Ecto neural progenitor cell (in vitro differentiated cells): ENCODE measurements at regions not wholly inside any gene's neighbourhood (a gene's known extent, or its start where the extent isn't known, plus 50 kb on each side); places are given as distances from the start of the nearest gene placed in this dataset.

Source experiments
- DNase-seq: peaks from one replicate; pipeline ENCODE4 v3.0.0-alpha.2; 2018; ENCODE audit warnings: low spot score

DNA sequence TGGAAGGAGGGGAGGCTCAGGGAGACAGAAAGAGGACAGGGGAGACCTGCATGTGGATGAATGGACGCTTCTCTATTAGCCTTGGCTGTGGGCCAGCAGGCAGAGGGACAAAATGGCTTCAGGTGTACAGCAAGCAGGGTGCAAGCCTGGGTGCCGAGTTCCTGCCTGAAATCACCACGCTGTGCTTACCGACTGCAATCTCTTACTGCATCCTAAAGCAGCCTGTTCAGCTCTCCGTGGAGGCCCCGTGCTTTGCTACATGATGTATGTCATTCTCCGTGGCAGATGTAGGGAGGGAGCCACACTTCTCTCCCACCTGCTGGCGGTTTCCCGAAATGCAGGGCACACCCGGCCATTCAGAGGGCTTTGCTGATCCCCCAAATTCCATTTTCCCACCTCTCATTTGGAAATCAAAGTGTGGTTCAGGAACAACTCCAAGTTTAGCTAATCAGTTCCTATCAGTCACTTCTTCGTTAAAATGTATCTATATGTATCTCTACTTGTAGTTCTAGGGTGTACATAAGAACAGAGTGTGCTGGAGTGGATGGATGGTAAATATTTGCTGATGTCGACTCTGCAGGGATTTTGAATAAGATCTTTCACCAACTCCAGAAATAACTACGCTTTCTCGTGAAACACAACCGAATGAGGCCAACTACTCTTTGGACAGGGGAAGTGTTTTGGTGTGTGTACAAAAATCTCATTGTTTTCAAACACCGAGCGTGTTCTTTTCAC is 122.3 kb upstream of the BACE2 start:
- DNase-seq = peak; percentile 60

DNA sequence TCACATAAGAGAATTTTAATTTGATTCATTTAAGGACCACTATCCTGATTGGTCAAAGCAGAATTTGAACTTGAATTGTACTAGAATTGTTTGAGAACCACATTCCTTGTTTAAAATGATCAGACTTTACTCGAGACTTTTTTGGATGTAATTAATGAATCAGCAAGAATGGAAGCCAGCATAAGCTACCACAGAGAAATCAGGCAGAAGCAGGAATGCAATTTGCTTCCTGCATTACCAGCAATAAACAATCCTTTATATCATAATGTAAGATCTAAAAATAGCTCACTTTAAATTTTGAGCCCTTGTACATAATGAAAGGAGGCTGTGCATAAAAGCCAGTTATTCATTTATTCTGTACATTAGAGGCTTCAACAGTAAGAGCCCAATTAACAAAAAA is 119.8 kb upstream of the BACE2 start:
- DNase-seq = no peak

DNA sequence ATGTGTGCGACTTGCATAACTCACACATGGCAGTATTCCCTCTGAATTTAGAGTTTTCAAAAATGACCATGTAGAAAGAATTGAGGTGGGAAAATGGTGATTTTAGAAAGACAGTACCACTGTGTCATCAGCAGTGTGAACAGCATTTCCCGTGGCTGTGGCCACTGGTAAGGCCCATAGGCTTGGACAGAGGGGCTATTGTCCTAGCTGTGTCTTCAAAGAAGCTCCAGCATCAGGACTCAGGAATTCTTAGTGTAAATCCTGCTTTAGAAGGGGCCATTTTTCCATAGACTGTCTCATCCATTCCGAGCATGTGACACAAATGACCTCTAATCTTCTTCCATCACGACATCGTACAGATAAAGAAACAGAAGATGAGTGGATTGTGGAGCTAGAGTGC is 119.3 kb upstream of the BACE2 start:
- DNase-seq = no peak

DNA sequence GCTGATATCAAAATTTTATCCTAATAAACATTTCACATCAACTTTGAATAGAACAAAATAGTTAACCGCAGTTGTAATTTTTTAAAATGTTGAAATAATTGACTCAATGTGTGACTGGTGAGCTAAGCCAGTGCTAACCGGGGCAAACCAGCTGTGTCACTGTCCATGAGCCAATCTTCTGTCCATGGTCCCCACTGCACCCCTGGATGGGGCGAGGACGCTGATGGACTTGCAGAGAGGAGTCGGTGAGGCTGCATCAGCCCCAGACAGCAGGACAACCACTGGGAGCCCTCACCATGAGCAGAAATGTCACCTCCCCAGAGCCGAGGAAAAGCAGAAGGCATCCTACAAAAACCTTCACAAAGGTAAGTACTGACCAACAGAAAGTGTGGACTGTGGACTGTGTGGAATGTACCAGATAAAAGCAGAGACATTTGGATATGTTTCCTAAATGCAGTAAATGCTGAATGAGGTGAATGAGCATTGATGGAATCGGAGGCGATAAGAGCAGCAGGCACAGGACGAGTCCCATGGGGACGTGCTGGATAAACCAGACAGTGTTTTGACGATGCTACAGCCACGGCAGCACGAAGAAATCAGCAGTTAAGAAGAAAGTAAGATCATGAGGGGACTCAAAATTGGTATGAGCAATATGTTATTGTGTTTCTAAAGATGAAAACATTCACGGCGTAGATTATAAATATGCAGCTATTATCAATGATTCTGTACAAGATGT is 115.0 kb upstream of the BACE2 start:
- DNase-seq = no peak

DNA sequence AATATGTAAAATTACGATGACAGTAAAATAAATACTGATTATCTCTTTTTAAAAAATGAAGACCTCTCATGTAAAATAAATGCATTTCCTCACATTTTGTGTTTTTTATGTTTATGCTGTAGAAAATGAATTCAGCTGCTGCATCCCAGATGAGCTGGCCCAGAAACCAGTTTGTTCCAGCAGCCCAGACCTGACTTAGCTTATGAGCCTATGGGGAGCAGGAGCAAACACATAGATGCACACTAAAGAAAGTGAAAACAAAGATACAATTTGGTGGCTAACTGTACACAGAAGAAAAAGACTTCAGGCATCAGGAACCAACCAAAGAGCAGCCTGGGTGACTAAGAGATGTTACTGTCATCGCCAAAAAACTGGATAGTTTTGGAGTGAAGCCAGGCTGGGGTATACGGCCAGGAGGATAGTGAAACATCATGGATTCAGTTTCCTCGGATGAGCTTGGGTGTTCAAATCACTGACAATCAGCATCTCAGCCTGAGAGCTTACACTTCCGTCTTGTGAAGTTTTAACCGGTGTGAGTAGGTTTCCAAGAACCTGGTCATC is 113.9 kb upstream of the BACE2 start:
- DNase-seq = no peak

DNA sequence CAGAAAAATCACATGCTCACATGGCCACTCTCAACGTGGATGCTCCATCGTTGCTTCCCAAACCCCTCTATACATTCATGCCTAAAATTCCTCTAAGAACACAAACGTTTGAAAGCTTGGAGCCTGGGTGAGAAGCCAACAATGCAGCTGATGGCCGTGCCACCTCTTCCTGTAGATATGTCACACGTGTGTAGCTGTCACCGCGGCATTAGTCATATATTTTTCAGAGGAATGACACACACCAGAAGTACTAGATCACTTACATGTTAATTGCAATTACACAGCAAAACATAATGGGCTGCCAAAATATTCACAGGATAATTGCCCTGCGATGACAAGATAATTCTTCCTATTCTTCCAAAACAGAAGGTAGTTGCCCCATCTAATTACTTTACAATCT is 112.7 kb upstream of the BACE2 start:
- DNase-seq = no peak

DNA sequence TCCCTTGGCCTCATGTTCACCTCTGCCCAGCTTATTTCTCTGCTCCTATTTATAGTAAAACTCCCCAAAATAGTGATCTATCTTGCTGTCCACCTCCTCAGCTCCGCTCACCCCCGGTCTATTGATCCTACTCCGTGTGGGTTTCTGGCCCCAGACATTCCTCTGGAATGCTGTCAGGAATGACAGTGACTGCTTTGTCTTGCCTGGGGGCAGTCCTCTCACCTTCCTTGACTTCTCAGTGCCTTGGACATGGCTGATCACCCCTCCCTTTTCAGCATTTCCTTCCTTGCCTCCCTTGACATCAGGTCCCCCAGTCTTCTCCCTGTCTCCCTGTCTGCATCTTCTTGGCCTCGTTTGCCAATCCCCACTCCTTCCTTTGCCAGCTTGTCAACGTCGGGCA is 108.1 kb upstream of the BACE2 start:
- DNase-seq = no peak

DNA sequence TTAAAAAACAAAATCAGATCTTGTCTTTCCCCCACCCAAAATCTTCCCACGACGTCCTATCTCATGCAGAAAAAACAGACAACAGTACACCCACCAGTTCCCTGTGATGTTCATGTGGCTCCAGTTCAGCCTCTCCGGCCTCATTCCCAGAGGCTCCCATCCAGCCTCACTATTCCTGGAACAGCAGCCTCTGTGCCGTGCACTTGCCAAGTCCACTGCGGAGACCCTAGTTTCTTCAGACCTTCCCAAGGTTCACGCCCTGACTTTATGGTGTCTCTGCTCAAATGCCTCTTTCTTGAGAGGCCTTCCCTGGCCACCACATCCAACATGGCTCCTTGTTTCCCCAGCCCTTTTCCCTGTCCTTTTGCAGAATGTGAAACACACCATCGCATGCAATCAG is 106.3 kb upstream of the BACE2 start:
- no peak for DNase-seq

DNA sequence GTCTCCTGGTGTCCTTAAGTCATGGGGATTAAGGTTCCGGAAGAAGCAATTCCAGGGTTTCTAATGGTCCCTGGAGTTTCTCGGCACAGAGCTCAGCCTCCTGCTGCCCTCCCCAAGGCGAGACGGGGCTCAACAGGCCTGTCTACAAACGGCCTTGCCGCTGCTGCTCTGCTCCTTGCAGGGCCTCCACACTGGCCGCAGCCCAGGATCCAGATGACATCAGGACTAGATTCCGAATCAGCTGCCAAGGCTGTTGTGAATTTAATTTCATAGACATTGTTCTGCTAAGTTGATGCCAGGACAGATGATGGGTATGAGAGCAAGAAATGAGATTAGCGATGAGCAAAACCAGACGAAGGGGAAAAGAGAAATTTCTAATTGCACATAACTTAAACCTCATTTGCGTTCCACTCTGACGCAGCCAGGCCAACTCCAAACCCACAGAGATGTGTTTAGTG is 103.6 kb upstream of the BACE2 start:
- no peak for DNase-seq

DNA sequence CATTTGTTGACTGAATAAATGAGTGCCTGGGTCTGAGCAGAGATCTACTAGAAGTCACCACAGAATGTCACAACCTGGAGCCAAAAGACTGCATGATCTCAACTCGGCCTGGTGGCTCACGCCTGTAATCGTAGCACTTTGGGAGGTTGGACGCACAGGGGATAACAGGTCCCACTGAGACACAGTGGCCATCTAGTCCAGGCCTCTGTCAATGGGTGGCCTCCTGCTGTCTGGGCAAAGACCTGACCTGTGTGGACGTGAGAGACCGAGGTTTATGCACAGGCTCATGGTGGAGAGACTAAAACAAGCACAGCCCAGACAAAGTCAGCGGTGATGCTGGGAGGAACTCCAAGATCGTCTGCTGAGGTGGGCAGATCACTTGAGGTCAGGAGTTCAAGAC is 103.0 kb upstream of the BACE2 start:
- no peak for DNase-seq

DNA sequence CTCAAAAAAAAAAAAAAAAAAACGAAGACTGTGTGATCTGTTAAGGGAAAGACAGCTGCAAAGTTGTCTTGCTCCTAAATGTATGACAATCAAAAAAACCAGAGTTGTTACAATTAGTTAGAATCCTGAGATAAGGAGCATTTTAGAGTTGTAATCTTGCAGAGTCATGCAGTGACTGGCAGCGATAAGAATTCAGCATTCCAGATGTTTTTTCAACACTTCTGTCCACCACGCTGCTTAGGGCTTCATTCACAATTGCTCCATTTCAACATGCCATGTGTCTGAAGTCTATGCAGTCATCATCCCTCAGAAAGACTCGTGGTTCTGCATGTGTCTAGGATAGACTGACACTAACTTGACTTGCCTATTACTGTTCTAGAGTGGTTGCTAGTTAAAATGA is 102.4 kb upstream of the BACE2 start:
- no peak for DNase-seq

DNA sequence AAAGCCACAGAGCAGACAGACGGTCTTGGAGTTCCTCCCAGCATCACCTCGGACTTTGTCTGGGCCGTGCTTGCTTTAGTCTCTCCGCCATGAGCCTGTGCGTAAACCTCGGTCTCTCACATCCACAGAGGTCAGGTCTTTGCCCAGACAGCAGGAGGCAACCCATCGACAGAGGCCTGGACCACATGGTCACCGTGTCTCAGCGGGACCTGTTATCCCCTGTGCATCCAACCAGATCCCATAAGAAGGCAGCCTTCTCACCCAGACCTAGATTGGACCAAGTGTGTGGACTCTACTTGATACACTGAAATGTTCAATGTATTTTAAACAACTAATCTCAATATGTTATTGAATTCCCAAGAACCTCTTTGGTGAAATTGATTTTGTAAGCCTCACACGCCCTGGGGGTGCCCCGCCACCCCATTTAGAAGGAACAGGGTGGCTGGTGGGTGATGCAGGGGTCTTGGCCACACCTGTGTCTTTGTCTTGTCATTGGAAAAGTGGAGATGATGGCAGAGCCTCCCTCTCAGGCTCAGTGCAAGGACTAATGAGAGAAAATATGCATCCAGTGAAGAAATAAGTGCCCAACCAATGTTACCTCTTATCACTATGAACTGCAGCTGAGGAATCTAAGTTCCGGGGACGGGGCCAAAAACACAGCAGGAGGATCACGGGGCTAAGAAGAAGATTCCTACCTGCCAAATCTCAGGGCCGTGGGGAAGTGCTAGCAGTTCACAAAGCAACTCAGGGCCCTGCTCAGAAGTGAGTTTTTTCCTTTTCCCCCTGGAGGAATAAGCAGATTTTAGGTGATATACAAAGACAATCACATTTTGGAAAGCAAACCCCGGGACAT is 101.6 kb upstream of the BACE2 start:
- DNase-seq = no peak

DNA sequence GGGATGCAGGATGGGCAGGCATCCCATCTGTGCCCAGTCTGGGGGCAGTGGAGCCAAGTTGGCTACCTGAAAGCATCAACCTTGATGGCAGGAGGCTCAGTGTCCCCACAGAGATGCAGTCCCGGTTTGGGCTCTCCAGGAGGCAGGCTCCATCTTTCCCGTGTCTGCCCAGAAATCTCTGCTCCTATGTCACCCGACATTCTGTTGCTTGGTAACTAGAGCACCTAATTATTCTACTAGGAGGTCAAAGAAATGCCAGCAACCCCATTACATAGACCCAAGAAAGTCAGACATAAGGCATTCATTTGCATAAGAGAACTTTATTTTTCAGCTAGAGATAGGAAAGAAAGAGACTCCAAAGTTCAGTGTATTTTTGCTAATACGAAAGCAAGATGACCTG is 100.3 kb upstream of the BACE2 start:
- no peak for DNase-seq

DNA sequence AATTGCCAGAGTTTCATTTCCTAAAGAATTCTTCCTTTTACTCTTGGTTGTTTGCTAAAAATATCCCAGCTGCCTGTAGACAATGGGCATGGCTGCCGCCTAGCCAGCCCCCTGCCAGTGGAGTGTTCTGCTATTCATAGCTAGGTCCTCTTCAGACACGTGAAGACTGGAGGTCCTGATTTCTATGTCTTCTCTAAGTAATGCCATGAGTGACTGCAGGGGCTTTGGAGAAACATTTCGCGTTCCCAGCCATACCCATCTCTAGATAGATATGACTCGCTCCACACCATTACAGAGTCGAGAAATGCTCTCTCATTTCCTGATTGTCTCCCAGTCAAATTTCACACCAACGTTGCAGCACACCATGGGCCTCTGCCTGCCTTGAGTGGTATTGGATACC is 99.5 kb upstream of the BACE2 start:
- no peak for DNase-seq

DNA sequence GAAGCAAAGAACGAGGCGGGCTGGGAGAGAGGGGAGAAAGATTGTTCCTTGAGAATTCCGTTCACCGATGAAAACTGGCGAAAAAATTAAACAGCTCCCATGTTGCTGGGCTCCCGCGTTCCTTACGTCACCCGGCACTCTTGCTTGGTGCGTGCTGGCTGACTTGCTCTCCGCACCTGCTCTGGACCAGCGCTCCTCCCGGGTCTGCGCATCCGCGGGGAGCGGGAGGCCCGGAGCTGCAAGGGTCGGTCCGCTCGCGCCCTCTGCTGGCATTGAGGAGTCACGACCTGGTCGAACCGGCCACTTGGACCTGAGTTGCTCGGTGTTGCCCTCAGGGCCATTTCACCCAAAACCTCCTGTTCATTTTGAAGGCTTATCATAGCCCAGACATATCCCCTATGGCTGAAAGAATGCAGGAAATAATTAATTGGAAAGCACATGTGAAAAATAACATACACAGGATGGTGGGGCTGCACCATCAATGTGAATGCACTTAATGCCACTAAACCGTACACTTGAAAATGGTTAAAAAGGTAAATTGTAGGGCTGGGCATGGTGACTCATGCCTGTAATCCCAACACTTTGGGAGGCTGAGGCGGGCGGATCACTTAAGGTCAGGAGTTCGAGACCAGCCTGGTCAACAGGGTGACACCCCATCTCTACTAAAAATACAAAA is 98.9 kb upstream of the BACE2 start:
- peak; percentile 91 for DNase-seq

DNA sequence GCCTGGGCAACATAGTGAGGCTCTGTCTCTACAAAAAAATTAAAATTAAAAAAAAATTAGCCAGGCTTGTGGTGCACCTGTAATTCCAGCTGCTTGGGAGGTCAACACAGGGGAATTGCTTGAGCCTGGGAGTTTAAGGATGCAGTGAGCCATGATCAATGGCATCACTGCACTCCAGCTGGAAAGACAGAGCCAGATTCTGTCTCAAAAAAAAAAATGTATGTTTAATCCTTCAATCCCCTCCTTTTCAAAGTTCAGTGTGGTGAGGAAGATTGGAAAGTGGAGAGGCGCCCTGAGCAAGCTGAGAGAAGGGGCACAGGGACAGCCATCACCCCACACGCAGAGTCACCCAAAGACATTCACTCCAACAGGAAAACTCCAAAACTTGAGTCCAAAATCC is 97.7 kb upstream of the BACE2 start:
- no peak for DNase-seq

DNA sequence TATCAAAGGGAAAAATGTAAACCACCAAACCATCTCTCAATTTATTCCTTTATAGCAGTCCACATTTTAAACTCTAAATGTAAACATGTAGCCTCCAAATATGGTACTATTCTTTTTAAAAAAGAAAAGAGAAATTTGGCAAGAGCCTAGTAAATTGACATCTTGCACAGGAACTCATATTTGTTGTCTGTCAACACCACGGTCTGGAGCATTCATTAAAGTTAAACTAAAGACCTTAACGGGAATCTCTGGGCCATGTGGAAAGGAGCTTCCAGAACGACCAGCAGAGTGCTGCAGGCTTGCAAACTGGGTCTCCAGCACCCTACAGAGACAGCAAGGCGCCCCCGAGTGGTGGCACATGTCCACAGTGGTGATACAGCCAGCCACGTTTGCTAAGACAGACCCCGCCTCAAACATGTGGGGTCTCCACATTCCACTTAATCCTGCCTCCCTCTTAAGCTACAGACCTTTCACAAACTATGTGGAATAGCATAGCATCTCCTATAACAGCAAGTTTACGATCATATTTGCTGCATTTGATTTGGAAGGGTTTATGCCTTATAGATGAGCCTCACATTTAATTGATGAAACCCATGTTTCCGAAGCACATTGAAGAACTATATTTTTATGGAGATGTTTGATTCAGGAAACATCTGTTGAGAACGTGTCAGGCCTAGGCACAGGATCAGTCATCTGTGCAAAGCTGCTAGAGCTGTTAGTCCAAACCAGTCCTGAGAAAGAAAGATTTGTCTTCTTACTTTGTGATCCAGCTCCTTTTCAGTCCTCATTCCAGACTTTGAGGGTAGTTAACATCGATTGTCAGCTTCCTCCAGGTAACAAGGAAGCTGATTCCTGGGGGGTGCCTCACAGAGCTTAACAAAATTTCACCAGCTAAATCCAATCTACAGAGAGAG is 96.4 kb upstream of the BACE2 start:
- peak; percentile 64 for DNase-seq

DNA sequence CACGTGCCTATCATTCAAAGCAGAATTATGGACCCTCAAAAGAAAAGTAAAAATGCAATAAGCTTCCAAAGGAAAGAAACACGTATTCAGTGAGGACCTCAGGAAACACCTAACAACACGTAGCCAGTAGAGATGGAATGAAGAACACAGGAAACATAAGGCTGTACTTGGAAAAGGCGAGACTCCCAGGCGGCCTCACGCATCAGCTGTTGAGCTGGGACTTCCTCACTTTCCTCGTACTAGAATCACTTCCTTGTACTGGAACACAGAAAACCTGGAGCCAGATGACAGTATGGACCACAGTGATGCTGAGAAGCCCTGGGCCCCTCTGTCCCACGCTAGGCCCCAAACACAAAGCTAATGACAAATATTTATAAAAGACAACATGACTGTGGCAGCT is 94.4 kb upstream of the BACE2 start:
- no peak for DNase-seq

DNA sequence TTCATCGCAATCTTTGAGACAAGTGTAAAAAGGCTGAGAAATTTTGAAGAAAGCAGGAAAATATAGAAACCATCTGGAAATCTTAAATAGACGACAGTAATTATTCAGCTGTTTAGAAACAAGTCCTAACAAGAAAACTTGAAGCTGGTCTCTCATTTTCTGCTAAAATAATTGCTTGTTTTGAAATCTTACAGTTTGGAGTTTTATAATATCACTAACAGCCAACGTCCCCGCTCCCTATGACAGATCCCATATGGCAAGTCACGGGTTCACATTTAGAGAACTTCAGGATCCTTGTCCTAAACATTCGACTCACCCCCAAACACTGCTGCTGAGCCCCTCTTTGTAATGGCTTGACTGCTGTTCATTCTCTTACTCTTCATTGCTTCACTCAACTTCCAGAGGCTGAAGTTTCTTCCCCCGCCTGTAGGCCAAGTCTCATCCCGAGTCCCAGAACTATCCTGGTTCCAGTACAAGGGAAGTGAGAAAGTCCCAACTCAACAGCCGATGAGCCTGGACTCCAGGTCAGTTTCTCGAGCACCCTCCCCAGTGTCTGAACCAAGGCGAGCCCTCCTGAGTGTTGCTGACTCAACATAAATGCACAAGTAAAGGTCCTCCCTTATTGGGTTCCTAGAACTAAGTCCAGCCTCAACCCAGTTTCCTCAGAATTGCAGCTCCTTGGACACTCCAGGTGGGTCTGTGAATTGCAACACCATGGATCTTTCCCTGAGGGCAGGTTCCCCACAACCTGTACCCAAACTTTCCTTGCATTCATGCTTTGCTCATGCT is 93.4 kb upstream of the BACE2 start:
- DNase-seq = no peak

DNA sequence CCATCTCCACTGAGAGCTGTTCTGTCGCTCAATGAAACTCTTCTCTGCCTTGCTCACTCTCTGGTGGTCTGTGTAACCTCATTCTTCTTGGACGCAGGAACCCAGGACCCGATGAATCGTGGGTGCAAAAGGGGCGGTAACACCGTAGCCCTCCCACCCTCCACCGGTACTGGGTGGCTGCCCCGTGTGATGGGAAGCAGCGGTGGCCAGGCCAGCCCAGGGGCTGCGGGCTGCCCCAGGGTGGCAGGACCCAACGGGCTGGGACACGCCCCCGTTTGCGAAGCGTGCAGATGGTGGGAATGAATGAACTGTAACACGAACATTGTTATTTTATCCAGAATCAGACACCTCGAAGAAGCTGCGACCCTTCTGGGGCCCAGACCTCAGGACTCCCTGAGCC is 92.3 kb upstream of the BACE2 start:
- no peak for DNase-seq
